ENCODE measurements at regions not wholly inside any gene's neighbourhood (a gene's known extent, or its start where the extent isn't known, plus 50 kb on each side); places are given as distances from the start of the nearest gene placed in this dataset.

GRCh38 chr22:46038174-46038487 is 61.2 kb upstream of the WNT7B start:
- TF ChIP-seq POLR2AphosphoS5 (IDR thresholded peaks at IDR 0.05) (no peak), CTCF (IDR thresholded peaks at IDR 0.05) (no peak), EP300 (IDR thresholded peaks at IDR 0.05) (no peak), POLR2A (IDR thresholded peaks at IDR 0.05) (no peak)

Measured in stomach (tissue), 4 donors.